Ishikawa (cell line): ENCODE measurements at regions not wholly inside any gene's neighbourhood (a gene's known extent, or its start where the extent isn't known, plus 50 kb on each side); places are given as distances from the start of the nearest gene placed in this dataset.
A peak's percentile ranks its signal among the peaks of the same experiment; 100 is the strongest.

ENCODE experiments used
- CEBPB ChIP-seq: IDR thresholded peaks from 2 replicates; pipeline ENCODE4 v1.6.1; 2012
- CREB1 ChIP-seq: IDR thresholded peaks from 2 replicates; pipeline ENCODE4 v1.6.1; 2012; ENCODE audit warnings: low read depth
- EGR1 ChIP-seq: IDR thresholded peaks from 2 replicates; pipeline ENCODE4 v1.6.1; 2012
- EP300 ChIP-seq: IDR thresholded peaks from 2 replicates; pipeline ENCODE4 v1.6.1; 2012; ENCODE audit warnings: borderline replicate concordance
- FOXM1 ChIP-seq: IDR thresholded peaks from 2 replicates; pipeline ENCODE4 v1.6.1; 2012; ENCODE audit warnings: low read depth, borderline replicate concordance
- NFIC ChIP-seq: IDR thresholded peaks from 2 replicates; pipeline ENCODE4 v1.6.1; 2012
- RAD21 ChIP-seq: IDR thresholded peaks from 2 replicates; pipeline ENCODE4 v1.6.1; 2012; ENCODE audit warnings: low read depth
- REST ChIP-seq: IDR thresholded peaks from 2 replicates; pipeline ENCODE4 v1.6.1; 2012; ENCODE audit warnings: low read depth, mild to moderate bottlenecking
- TAF1 ChIP-seq: IDR thresholded peaks from 2 replicates; pipeline ENCODE4 v1.6.1; 2012; ENCODE audit warnings: low read depth, mild to moderate bottlenecking
- TCF12 ChIP-seq: IDR thresholded peaks from 2 replicates; pipeline ENCODE4 v1.6.1; 2012; ENCODE audit warnings: low read depth
- TEAD4 ChIP-seq: IDR thresholded peaks from 2 replicates; pipeline ENCODE4 v1.6.1; 2012
- YY1 ChIP-seq: IDR thresholded peaks from 2 replicates; pipeline ENCODE4 v1.6.1; 2012; ENCODE audit warnings: low read depth
- ZBTB7A ChIP-seq: IDR thresholded peaks from 2 replicates; pipeline ENCODE4 v1.6.1; 2012; ENCODE audit warnings: low read depth
- TF ChIP-seq, protein P1 (sequence below): IDR thresholded peaks from 2 replicates; pipeline ENCODE4 v1.6.1; 2012
- TF ChIP-seq, protein P2 (sequence below): IDR thresholded peaks from 2 replicates; pipeline ENCODE4 v1.6.1; 2012

DNA sequence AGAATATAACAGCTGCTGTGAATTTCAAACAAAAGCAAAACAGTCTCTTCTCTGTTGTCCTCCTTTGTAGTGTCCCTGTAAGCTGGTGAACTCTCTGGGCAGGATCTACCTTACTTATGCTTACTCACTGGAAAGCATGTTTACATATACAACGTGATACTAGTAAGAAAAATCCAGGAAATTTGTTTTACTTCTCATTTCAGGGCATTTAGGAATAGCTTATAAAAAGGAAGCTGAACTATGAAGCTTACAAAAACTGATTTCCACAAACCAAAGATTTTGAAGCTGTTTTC lies 311.0 kb downstream of the NOVA1 start:
- TF ChIP-seq EGR1 (no peak), RAD21 (no peak), EP300 (no peak), CREB1 (no peak), TAF1 (no peak), NFIC (no peak), FOXM1 (no peak), TCF12 (no peak), ZBTB7A (no peak), REST (no peak), CEBPB (no peak)
- TF ChIP-seq, protein P1, sequence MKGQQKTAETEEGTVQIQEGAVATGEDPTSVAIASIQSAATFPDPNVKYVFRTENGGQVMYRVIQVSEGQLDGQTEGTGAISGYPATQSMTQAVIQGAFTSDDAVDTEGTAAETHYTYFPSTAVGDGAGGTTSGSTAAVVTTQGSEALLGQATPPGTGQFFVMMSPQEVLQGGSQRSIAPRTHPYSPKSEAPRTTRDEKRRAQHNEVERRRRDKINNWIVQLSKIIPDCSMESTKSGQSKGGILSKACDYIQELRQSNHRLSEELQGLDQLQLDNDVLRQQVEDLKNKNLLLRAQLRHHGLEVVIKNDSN: no peak
- TF ChIP-seq, protein P2, sequence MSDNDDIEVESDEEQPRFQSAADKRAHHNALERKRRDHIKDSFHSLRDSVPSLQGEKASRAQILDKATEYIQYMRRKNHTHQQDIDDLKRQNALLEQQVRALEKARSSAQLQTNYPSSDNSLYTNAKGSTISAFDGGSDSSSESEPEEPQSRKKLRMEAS: no peak

GRCh38 chr14:26286081-26286912 lies 311.5 kb downstream of the NOVA1 start:
- TF ChIP-seq TCF12 (no peak), FOXM1 (no peak), RAD21 (no peak), NFIC (no peak), EGR1 (no peak), CEBPB (no peak), TEAD4 (no peak), REST (no peak), EP300 (no peak), YY1 (no peak), TAF1 (no peak)
- TF ChIP-seq, protein P2: no peak
- TF ChIP-seq, protein P1: no peak

- no peak for TF ChIP-seq YY1
- no peak for TF ChIP-seq CEBPB
- no peak for TF ChIP-seq CREB1
- TF ChIP-seq REST: no peak
- TF ChIP-seq EGR1: no peak
Measured at GRCh38 chr14:26282578-26282977, 315.3 kb downstream of the NOVA1 start.

DNA sequence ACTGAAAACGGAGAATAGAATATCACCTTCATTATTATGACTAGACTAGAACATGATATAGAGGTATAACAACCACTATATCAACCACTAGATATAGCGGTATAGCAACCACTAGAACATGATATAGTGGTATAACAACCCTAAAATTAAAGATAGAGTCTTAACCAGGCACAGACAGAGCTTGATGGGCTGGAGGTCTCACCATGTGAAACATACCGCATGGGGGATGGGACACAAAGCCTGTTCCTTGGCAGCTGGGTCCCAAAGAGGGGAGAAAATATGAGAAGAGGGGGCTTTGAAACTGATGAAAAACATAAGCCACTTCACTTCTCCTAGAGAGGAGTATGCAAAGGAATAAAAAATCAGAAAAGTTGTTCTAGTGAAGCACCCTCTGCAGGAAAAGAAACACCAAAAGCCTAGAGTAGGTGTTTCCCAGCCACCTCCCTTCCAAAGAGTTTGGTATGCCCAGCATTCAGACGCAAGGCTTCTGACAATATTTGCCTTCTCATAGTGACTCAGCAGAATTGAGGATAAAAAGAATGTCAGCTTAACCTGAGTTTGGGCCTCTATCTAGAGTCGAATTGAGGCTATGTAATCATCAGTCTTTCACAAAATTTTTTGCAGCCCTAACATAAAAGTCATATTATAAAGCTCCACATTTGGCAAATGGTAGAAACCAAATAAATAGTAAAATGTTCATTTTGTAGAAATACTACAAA lies 316.4 kb downstream of the NOVA1 start:
- TF ChIP-seq EP300 (peak; percentile 58), TAF1 (no peak), TCF12 (no peak), YY1 (no peak), NFIC (no peak), TEAD4 (peak; percentile 60)
- TF ChIP-seq, protein P1: no peak
- TF ChIP-seq, protein P2: peak; percentile 32; the same call in 1 of the 2 replicates
